Psoas muscle (tissue), 7 donors: ENCODE measurements at regions not wholly inside any gene's neighbourhood (a gene's known extent, or its start where the extent isn't known, plus 50 kb on each side); places are given as distances from the start of the nearest gene placed in this dataset.

Source experiments
- ATAC-seq, 4 donors: fragments of 200-7000 bp; cut with Tn5 transposase; one replicate each; pipeline ENCODE4 v1.9.1; 2020; ENCODE audit warnings: moderate library complexity in 3 of 4, mild to moderate bottlenecking in 2 of 4
- DNase-seq, 2 donors: peaks; one replicate each; pipeline ENCODE4 v3.0.0-alpha.2; 2020
- H3K27ac ChIP-seq: fragments of 200-600 bp; one replicate; pipeline ENCODE4 v1.8.0; 2022
- H3K27me3 ChIP-seq, 3 donors: fragments of 200-600 bp in 1 of 3; one replicate each; pipeline versions ENCODE4 v1.6.1 to v1.8.0; 2013 to 2022; ENCODE audit warnings: low read length in 2 of 3, mild to moderate bottlenecking in 2 of 3, moderate library complexity in 1 of 3; ENCODE audit not compliant: insufficient read depth in 3 of 3
- H3K36me3 ChIP-seq, 2 donors: fragments of 200-600 bp in 1 of 2; one replicate each; pipeline versions ENCODE4 v1.6.1 to v1.8.0; 2013 to 2022; ENCODE audit warnings: low read depth in 1 of 2, mild to moderate bottlenecking in 1 of 2, moderate library complexity in 1 of 2; ENCODE audit not compliant: insufficient read depth in 1 of 2
- H3K4me1 ChIP-seq: fragments of 200-600 bp; one replicate; pipeline ENCODE4 v1.8.0; 2022
- H3K4me3 ChIP-seq: fragments of 200-600 bp; one replicate; pipeline ENCODE4 v1.8.0; 2022; ENCODE audit warnings: mild to moderate bottlenecking
- H3K9me3 ChIP-seq: fragments of 200-600 bp; one replicate; pipeline ENCODE4 v1.8.0; 2022
- CTCF ChIP-seq: fragments of 200-600 bp; IDR thresholded peaks from one replicate; pipeline ENCODE4 v1.8.0; 2022; ENCODE audit warnings: antibody characterized with exemption
- WGBS, 3 donors: extraction: QIAGEN DNeasy Blood & Tissue Kit; methylation state at CpG; one replicate each; pipeline versions ENCODE4 v1.1.6 to v1.1.7; 2013; 5-methylcytosine and 5-hydroxymethylcytosine counted together
- intact Hi-C, 2 donors: fragments of 100-400 bp; cut with DNase I; formaldehyde crosslinking; loops; one replicate each; pipeline versions ENCODE4 v1.11.0 to v1.14.2; 2022
- donor health status: healthy with polysubstance abuse.
- donor health status: DM: no; HTN: no; CAD: no; lungs with moderate emphysema.
- donor health status: Bipolar disorder and iron deficiency.
- donor health status: healthy.
- donor health status: DM: yes; HTN: yes; CAD: no.
- donor health status: DM: no; HTN: no; CAD: no.
- donor health status: DM: yes; HTN: yes; CAD: no.

- Histone ChIP-seq H3K4me1 (no peaks in the 10 kb centered on the region), H3K4me3 (no peak overlapping the region), H3K9me3 (no peaks in the 10 kb centered on the region), H3K27me3 (peaks cover 0 to 15% (median 5%) of the 10 kb centered on the region in 3 donors), H3K27ac (no peak overlapping the region), H3K36me3 (no peaks in the 10 kb centered on the region)
- TF ChIP-seq CTCF = no peak
- ATAC-seq = no peak
- WGBS, 3 donors = 13 to 20% (median 15%) methylated on average over 5 of the region's 5 CpGs
- no peak for DNase-seq
- intact Hi-C loops = no loop called here
Measured at GRCh38 chr1:4166713-4167112, 266.6 kb upstream of the C1orf174 start.

GRCh38 chr1:4169991-4170390 is 269.9 kb upstream of the C1orf174 start:
- no peak for TF ChIP-seq CTCF
- Histone ChIP-seq H3K4me3 (no peak overlapping the region), H3K36me3 (no peaks in the 10 kb centered on the region), H3K9me3 (no peaks in the 10 kb centered on the region), H3K27me3 (peaks cover 0 to 11% (median 3%) of the 10 kb centered on the region in 3 donors), H3K4me1 (no peaks in the 10 kb centered on the region), H3K27ac (no peak overlapping the region)
- WGBS, 3 donors = 75 to 82% (median 82%) methylated on average over 6 of the region's 6 CpGs
- ATAC-seq = no peak
- DNase-seq = no peak
- intact Hi-C loops = no loop called here

- ATAC-seq = no peak
- intact Hi-C loops = no loop called here
- Histone ChIP-seq H3K4me1 (no peaks in the 10 kb centered on the region), H3K27me3 (peaks cover 0 to 11% (median 1%) of the 10 kb centered on the region in 3 donors), H3K4me3 (no peak overlapping the region), H3K27ac (no peak overlapping the region), H3K36me3 (no peaks in the 10 kb centered on the region), H3K9me3 (no peaks in the 10 kb centered on the region)
- no peak for DNase-seq
- no peak for TF ChIP-seq CTCF
- 65 to 75% (median 72%) methylated on average over 25 of the region's 25 CpGs for WGBS, 3 donors
Measured at GRCh38 chr1:4170548-4171340, 270.7 kb upstream of the C1orf174 start.

- 35 to 41% (median 39%) methylated on average over 23 of the region's 23 CpGs for WGBS, 3 donors
- DNase-seq = no peak
- no peak for TF ChIP-seq CTCF
- ATAC-seq = no peak
- Histone ChIP-seq H3K9me3 (no peaks in the 10 kb centered on the region), H3K27ac (no peak overlapping the region), H3K27me3 (peaks cover 0 to 12% (median 0%) of the 10 kb centered on the region in 3 donors), H3K36me3 (no peaks in the 10 kb centered on the region), H3K4me1 (no peaks in the 10 kb centered on the region), H3K4me3 (no peak overlapping the region)
- intact Hi-C loops = no loop called here
Measured at GRCh38 chr1:4171480-4172450, 271.7 kb upstream of the C1orf174 start.
